Neural crest cell (in vitro differentiated cells): ENCODE measurements at regions not wholly inside any gene's neighbourhood (a gene's known extent, or its start where the extent isn't known, plus 50 kb on each side); places are given as distances from the start of the nearest gene placed in this dataset.

Experiments used
- DNase-seq: peaks from one replicate; pipeline ENCODE4 v3.0.0; 2021; ENCODE audit warnings: low read depth, mixed read lengths, low spot score
- H3K27ac Mint-ChIP-seq: one replicate; pipeline ENCODE4 v1.8.0; 2021; ENCODE audit warnings: mild to moderate bottlenecking, mixed read lengths; ENCODE audit not compliant: unreplicated experiment
- H3K27me3 Mint-ChIP-seq: 2 replicates; pipeline ENCODE4 v1.8.0; 2021; ENCODE audit warnings: low read depth, mild to moderate bottlenecking, mixed read lengths
- H3K36me3 Mint-ChIP-seq: 2 replicates; pipeline ENCODE4 v1.8.0; 2021; ENCODE audit warnings: low read depth, mild to moderate bottlenecking, mixed read lengths
- H3K4me1 Mint-ChIP-seq: 2 replicates; pipeline ENCODE4 v1.8.0; 2021; ENCODE audit warnings: mixed read lengths
- H3K4me3 Mint-ChIP-seq: one replicate; pipeline ENCODE4 v1.8.0; 2021; ENCODE audit warnings: mild to moderate bottlenecking, mixed read lengths
- H3K9me3 Mint-ChIP-seq: 2 replicates; pipeline ENCODE4 v1.8.0; 2021; ENCODE audit warnings: mixed read lengths
- CTCF ChIP-seq: fragments of 200-600 bp; sonication (generic); conservative IDR thresholded peaks from 2 replicates; pipeline ENCODE4 v1.5.0; 2021; ENCODE audit warnings: antibody characterized with exemption, mild to moderate bottlenecking

- no peak for DNase-seq
- H3K4me1 Mint-ChIP-seq: no peaks in the 10 kb centered on the region
- H3K27ac Mint-ChIP-seq: no peak overlapping the region
- H3K36me3 Mint-ChIP-seq: peaks cover 2% of the 10 kb centered on the region
- H3K9me3 Mint-ChIP-seq: peaks cover 3% of the 10 kb centered on the region
- H3K4me3 Mint-ChIP-seq: no peak overlapping the region
- TF ChIP-seq CTCF: no peak
- H3K27me3 Mint-ChIP-seq: peaks cover 13% of the 10 kb centered on the region
These were observed 330.0 kb upstream of the DYNLRB2 start for GRCh38 chr16:80210787-80211186.

- no peak for DNase-seq
- no peaks in the 10 kb centered on the region for H3K4me1 Mint-ChIP-seq
- H3K27me3 Mint-ChIP-seq: peaks cover 18% of the 10 kb centered on the region
- TF ChIP-seq CTCF: no peak
- H3K36me3 Mint-ChIP-seq: no peaks in the 10 kb centered on the region
- no peak overlapping the region for H3K4me3 Mint-ChIP-seq
- H3K27ac Mint-ChIP-seq: no peak overlapping the region
- H3K9me3 Mint-ChIP-seq: peaks cover 3% of the 10 kb centered on the region
These were observed 332.1 kb upstream of the DYNLRB2 start for GRCh38 chr16:80208743-80209142.

- Mint-ChIP-seq H3K4me3 (no peak overlapping the region), H3K4me1 (no peaks in the 10 kb centered on the region), H3K9me3 (peaks cover 3% of the 10 kb centered on the region), H3K27me3 (peaks cover 16% of the 10 kb centered on the region), H3K36me3 (no peaks in the 10 kb centered on the region), H3K27ac (no peak overlapping the region)
- DNase-seq: no peak
- TF ChIP-seq CTCF: no peak
These were observed 332.8 kb upstream of the DYNLRB2 start for GRCh38 chr16:80208015-80208414.

- Mint-ChIP-seq H3K4me3 (no peak overlapping the region), H3K9me3 (peaks cover 3% of the 10 kb centered on the region), H3K36me3 (no peaks in the 10 kb centered on the region), H3K27me3 (peaks cover 20% of the 10 kb centered on the region), H3K27ac (no peak overlapping the region), H3K4me1 (no peaks in the 10 kb centered on the region)
- no peak for DNase-seq
- no peak for TF ChIP-seq CTCF
These were observed 337.0 kb upstream of the DYNLRB2 start for GRCh38 chr16:80203821-80204220.

GRCh38 chr16:80202831-80203413 is 337.9 kb upstream of the DYNLRB2 start:
- peaks cover 20% of the 10 kb centered on the region for H3K27me3 Mint-ChIP-seq
- no peak for DNase-seq
- no peak overlapping the region for H3K4me3 Mint-ChIP-seq
- TF ChIP-seq CTCF: no peak
- H3K27ac Mint-ChIP-seq: no peak overlapping the region
- no peaks in the 10 kb centered on the region for H3K4me1 Mint-ChIP-seq
- H3K36me3 Mint-ChIP-seq: no peaks in the 10 kb centered on the region
- H3K9me3 Mint-ChIP-seq: peaks cover 3% of the 10 kb centered on the region
